H1 (cell line): ENCODE measurements at regions not wholly inside any gene's neighbourhood (a gene's known extent, or its start where the extent isn't known, plus 50 kb on each side); places are given as distances from the start of the nearest gene placed in this dataset.

Experiments
- CTCF ChIA-PET: fragments of 300-600 bp; sonication (Branson Sonifier 250); formaldehyde crosslinking; loops from one replicate; lab custom pipeline; 2021; ENCODE audit not compliant: partially characterized antibody; lab: Charles Lee
- POLR2A ChIA-PET: fragments of 300-600 bp; sonication (Branson Sonifier 250); formaldehyde crosslinking; loops from one replicate; lab custom pipeline; 2021; ENCODE audit warnings: inconsistent platforms; ENCODE audit not compliant: partially characterized antibody; lab: Charles Lee
- DNase-seq, 2 experiments: peaks; one replicate each; pipeline versions ENCODE4 v3.0.0 to v3.0.0-alpha.2; 2010 to 2022; ENCODE audit warnings: low spot score in 2 of 2, low read depth in 1 of 2, mixed read lengths in 1 of 2
- FAIRE-seq: peaks from 2 replicates; lab custom pipeline; 2011; peaks lifted over from hg19 to GRCh38; lab: Jason Lieb, UNC
- H2AFZ ChIP-seq: 2 replicates; pipeline ENCODE4 v1.8.1; 2012; ENCODE audit warnings: low read length, inconsistent platforms
- H2AK5ac ChIP-seq: 2 replicates; pipeline ENCODE4 v1.6.1; 2013; ENCODE audit warnings: low read depth, low read length
- H2BK120ac ChIP-seq: replicated peaks from 2 replicates; pipeline ENCODE3; 2013; ENCODE audit warnings: low read depth, low read length, inconsistent platforms
- H2BK12ac ChIP-seq: 2 replicates; pipeline ENCODE4 v1.6.1; 2013; ENCODE audit warnings: low read depth, low read length
- H2BK15ac ChIP-seq: 2 replicates; pipeline ENCODE4 v1.6.1; 2013; ENCODE audit warnings: low read length
- H2BK20ac ChIP-seq: 2 replicates; pipeline ENCODE4 v1.6.1; 2013; ENCODE audit warnings: low read length
- H2BK5ac ChIP-seq: 2 replicates; pipeline ENCODE4 v1.6.1; 2013; ENCODE audit warnings: low read depth, low read length
- H3K14ac ChIP-seq: 2 replicates; pipeline ENCODE4 v1.6.1; 2013; ENCODE audit warnings: inconsistent platforms; ENCODE audit not compliant: insufficient read length
- H3K18ac ChIP-seq: 2 replicates; pipeline ENCODE4 v1.6.1; 2013; ENCODE audit warnings: low read length; ENCODE audit errors: extremely low read depth
- H3K23ac ChIP-seq: 2 replicates; pipeline ENCODE4 v1.6.1; 2013; ENCODE audit warnings: inconsistent platforms; ENCODE audit not compliant: insufficient read length
- H3K23me2 ChIP-seq: 2 replicates; pipeline ENCODE4 v1.6.1; 2013; ENCODE audit warnings: low read depth, low read length
- H3K27ac ChIP-seq: 2 replicates; pipeline ENCODE4 v1.6.1; 2011; ENCODE audit warnings: low read depth, low read length, inconsistent platforms
- H3K27me3 ChIP-seq, 4 experiments: replicated peaks in 1 of 4; 1 replicate in 1 of 4; 2 replicates in 3 of 4; pipeline versions ENCODE4 v1.6.1 to v1.8.1; 2011 to 2013; ENCODE audit warnings: low read length in 3 of 4, mild to moderate bottlenecking in 3 of 4, inconsistent platforms in 2 of 4, mixed read lengths in 2 of 4, moderate library complexity in 1 of 4; ENCODE audit not compliant: control insufficient read depth in 3 of 4, insufficient read depth in 3 of 4; ENCODE audit errors: extremely low read depth in 1 of 4
- H3K36me3 ChIP-seq, 4 experiments: 2 replicates each; pipeline versions ENCODE4 v1.6.1 to v1.8.1; 2011 to 2013; ENCODE audit warnings: mild to moderate bottlenecking in 4 of 4, low read length in 3 of 4, moderate library complexity in 2 of 4, control low read depth in 1 of 4, inconsistent platforms in 1 of 4; ENCODE audit not compliant: insufficient read depth in 4 of 4, control insufficient read depth in 2 of 4
- H3K4ac ChIP-seq: replicated peaks from 2 replicates; pipeline ENCODE3; 2013; ENCODE audit warnings: low read length, low read depth, mixed read lengths, inconsistent platforms; ENCODE audit not compliant: insufficient read length
- H3K4me1 ChIP-seq, 4 experiments: replicated peaks in 1 of 4; 1 replicate in 1 of 4; 2 replicates in 3 of 4; pipeline versions ENCODE4 v1.6.1 to v1.8.1; 2011 to 2013; ENCODE audit warnings: low read length in 3 of 4, inconsistent platforms in 2 of 4, mixed read lengths in 1 of 4; ENCODE audit not compliant: insufficient read depth in 4 of 4, control insufficient read depth in 3 of 4
- H3K4me2 ChIP-seq, 2 experiments: 2 replicates each; pipeline versions ENCODE4 v1.6.1 to v1.8.1; 2011 to 2013; ENCODE audit warnings: low read depth in 2 of 2, low read length in 2 of 2, control low read depth in 1 of 2, inconsistent platforms in 1 of 2, mild to moderate bottlenecking in 1 of 2; ENCODE audit not compliant: insufficient read depth in 1 of 2
- H3K4me3 ChIP-seq, 4 experiments: fragments of 200-600, 300-600 bp in 1 of 4; sonication (generic), shearing (Covaris generic), sonication (Bioruptor Twin) in 1 of 4; 2 replicates each; pipeline versions ENCODE4 v1.5.1 to v1.8.1; 2011 to 2016; ENCODE audit warnings: low read length in 4 of 4, low read depth in 3 of 4, control low read depth in 2 of 4, inconsistent platforms in 2 of 4, mild to moderate bottlenecking in 2 of 4, mixed read lengths in 1 of 4, moderate library complexity in 1 of 4; ENCODE audit not compliant: insufficient read depth in 2 of 4; ENCODE audit errors: extremely low read depth in 1 of 4
- H3K56ac ChIP-seq: replicated peaks from 2 replicates; pipeline ENCODE3; 2013; ENCODE audit warnings: low read depth, mild to moderate bottlenecking, mixed read lengths, low read length, inconsistent platforms; ENCODE audit not compliant: insufficient read length
- H3K79me1 ChIP-seq: 2 replicates; pipeline ENCODE4 v1.6.1; 2013; ENCODE audit warnings: low read depth, low read length, control low read depth
- H3K79me2 ChIP-seq, 2 experiments: 2 replicates each; pipeline versions ENCODE4 v1.6.1 to v1.8.1; 2012 to 2013; ENCODE audit warnings: low read length in 2 of 2, mild to moderate bottlenecking in 2 of 2, inconsistent platforms in 1 of 2; ENCODE audit not compliant: insufficient read depth in 2 of 2, control insufficient read depth in 1 of 2
- H3K9ac ChIP-seq, 4 experiments: replicated peaks in 1 of 4; 1 replicate in 1 of 4; 2 replicates in 3 of 4; pipeline versions ENCODE4 v1.6.1 to v1.8.1; 2011 to 2013; ENCODE audit warnings: low read depth in 3 of 4, low read length in 3 of 4, control low read depth in 2 of 4, mild to moderate bottlenecking in 2 of 4, moderate library complexity in 2 of 4, inconsistent platforms in 1 of 4; ENCODE audit errors: extremely low read depth in 1 of 4
- H3K9me3 ChIP-seq, 2 experiments: 2 replicates each; pipeline versions ENCODE4 v1.6.1 to v1.8.1; 2012 to 2013; ENCODE audit warnings: mild to moderate bottlenecking in 2 of 2, moderate library complexity in 2 of 2, control low read depth in 1 of 2, inconsistent platforms in 1 of 2, low read depth in 1 of 2, low read length in 1 of 2, mixed read lengths in 1 of 2; ENCODE audit not compliant: insufficient read depth in 2 of 2
- H4K20me1 ChIP-seq, 2 experiments: replicated peaks in 1 of 2; 2 replicates each; pipeline versions ENCODE3 to v1.8.1; 2011 to 2013; ENCODE audit warnings: inconsistent platforms in 2 of 2, low read length in 2 of 2, mild to moderate bottlenecking in 1 of 2; ENCODE audit not compliant: insufficient read depth in 2 of 2, control insufficient read depth in 1 of 2
- H4K5ac ChIP-seq: 2 replicates; pipeline ENCODE4 v1.6.1; 2013; ENCODE audit warnings: low read length, low read depth, mixed read lengths, inconsistent platforms; ENCODE audit not compliant: insufficient read length
- H4K8ac ChIP-seq: 2 replicates; pipeline ENCODE4 v1.8.0; 2013; ENCODE audit warnings: mild to moderate bottlenecking, moderate library complexity, low read length, inconsistent platforms; ENCODE audit not compliant: insufficient read depth; ENCODE audit errors: extremely low read depth
- H4K91ac ChIP-seq: replicated peaks from 2 replicates; pipeline ENCODE3; 2013; ENCODE audit warnings: low read length, mixed read lengths, inconsistent platforms; ENCODE audit not compliant: insufficient read length
- ASH2L ChIP-seq: fragments of 200-600, 300-600 bp; sonication (generic); IDR thresholded peaks from one replicate; pipeline ENCODE4 v1.7.1; 2017; ENCODE audit warnings: low read length
- CREB1 ChIP-seq: IDR thresholded peaks from 2 replicates; pipeline ENCODE4 v1.6.1; 2012; ENCODE audit warnings: inconsistent platforms
- EP300 ChIP-seq, 2 experiments: IDR thresholded peaks; 1 replicate in 1 of 2; 2 replicates in 1 of 2; pipeline ENCODE4 v1.6.1; 2011 to 2012; ENCODE audit warnings: low read depth in 2 of 2, low read length in 2 of 2, mild to moderate bottlenecking in 2 of 2, borderline replicate concordance in 1 of 2, inconsistent platforms in 1 of 2, moderate library complexity in 1 of 2
- FOSL1 ChIP-seq: IDR thresholded peaks from 2 replicates; pipeline ENCODE4 v1.6.1; 2011; ENCODE audit warnings: mild to moderate bottlenecking, low read depth, low read length, moderate library complexity; ENCODE audit not compliant: insufficient read depth
- GABPA ChIP-seq: IDR thresholded peaks from 2 replicates; pipeline ENCODE4 v1.6.1; 2011; ENCODE audit warnings: mild to moderate bottlenecking, low read length, moderate library complexity, borderline replicate concordance; ENCODE audit not compliant: insufficient read depth
- HDAC6 ChIP-seq: IDR thresholded peaks from one replicate; pipeline ENCODE4 v1.7.1; 2012; ENCODE audit warnings: low read depth, mild to moderate bottlenecking, inconsistent platforms, low read length, moderate library complexity
- NANOG ChIP-seq: IDR thresholded peaks from 2 replicates; pipeline ENCODE4 v1.6.1; 2011; ENCODE audit warnings: low read length, low read depth, mild to moderate bottlenecking, inconsistent platforms; ENCODE audit not compliant: insufficient read depth, poor library complexity, severe bottlenecking
- NRF1 ChIP-seq: IDR thresholded peaks from 2 replicates; pipeline ENCODE4 v1.6.1; 2011; ENCODE audit warnings: mild to moderate bottlenecking, low read depth, low read length, improper control_type of control experiment
- POLR2AphosphoS5 ChIP-seq: IDR thresholded peaks from 2 replicates; pipeline ENCODE4 v1.6.1; 2011; ENCODE audit warnings: low read depth, low read length
- RAD21 ChIP-seq, 2 experiments: IDR thresholded peaks in 1 of 2; conservative IDR thresholded peaks in 1 of 2; 2 replicates each; pipeline ENCODE4 v1.6.1; 2011; ENCODE audit warnings: low read depth in 2 of 2, low read length in 2 of 2, improper control_type of control experiment in 1 of 2, inconsistent platforms in 1 of 2, mild to moderate bottlenecking in 1 of 2, moderate library complexity in 1 of 2
- SRF ChIP-seq: IDR thresholded peaks from 2 replicates; pipeline ENCODE4 v1.6.1; 2011; ENCODE audit warnings: mild to moderate bottlenecking, low read depth, low read length, moderate library complexity
- TCF12 ChIP-seq: IDR thresholded peaks from 2 replicates; pipeline ENCODE4 v1.6.1; 2011; ENCODE audit warnings: low read depth, mild to moderate bottlenecking, low read length
- WGBS, 2 experiments: shearing (Covaris generic) in 1 of 2; methylation state at CpG; one replicate each; pipeline versions ENCODE4 v1.1.6 to v1.1.7; 2013 to 2015; ENCODE audit warnings: low lambda C conversion rate in 2 of 2, mixed read lengths in 2 of 2, inconsistent platforms in 1 of 2, low coverage in 1 of 2, missing lambda C conversion rate in 1 of 2; ENCODE audit not compliant: insufficient replicate concordance in 2 of 2, insufficient coverage in 1 of 2, insufficient read length in 1 of 2; ENCODE audit errors: extremely low coverage in 1 of 2, missing lambda C conversion rate in 1 of 2; 5-methylcytosine and 5-hydroxymethylcytosine counted together
- TF ChIP-seq, protein P1 (sequence below): IDR thresholded peaks from 2 replicates; pipeline ENCODE4 v1.6.1; 2012; ENCODE audit warnings: low read length, inconsistent platforms

DNA sequence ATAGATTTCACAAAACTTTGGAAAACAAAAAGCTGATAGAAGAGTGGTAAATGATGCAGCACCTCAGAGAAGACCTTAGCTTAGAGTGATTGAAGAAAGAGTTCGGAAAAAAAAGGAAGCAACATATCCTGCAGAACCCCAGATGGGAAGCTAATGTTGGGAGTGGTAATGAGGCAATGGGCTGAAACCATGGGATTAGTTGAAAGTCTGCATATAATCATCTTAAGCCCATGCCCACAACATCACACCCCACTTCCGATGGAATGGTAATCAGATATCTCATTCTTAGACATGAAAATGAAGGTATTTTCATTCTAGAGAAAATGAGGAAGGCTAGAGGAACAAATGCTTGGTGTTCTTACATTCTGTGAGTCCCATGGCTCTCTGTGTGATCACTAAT is 146.3 kb upstream of the ADAMTS3 start:
- Histone ChIP-seq H3K23ac (no peak overlapping the region), H3K36me3 (no peaks in the 10 kb centered on the region), H3K79me2 (no peaks in the 10 kb centered on the region), H3K14ac (no peak overlapping the region), H3K18ac (no peak overlapping the region), H2BK20ac (no peak overlapping the region), H2AK5ac (no peak overlapping the region), H3K9me3 (no peaks in the 10 kb centered on the region; a peak in 1 of 4 replicates), H2BK15ac (no peak overlapping the region), H4K91ac (no peak overlapping the region), H2AFZ (peak overlapping the region; percentile 58; the same call in 1 of the 2 replicates), H3K56ac (no peak overlapping the region), H4K5ac (no peak overlapping the region), H4K20me1 (no peaks in the 10 kb centered on the region), H3K9ac (no peak overlapping the region), H3K4me1 (no peaks in the 10 kb centered on the region), H3K4me3 (no peak overlapping the region), H4K8ac (no peak overlapping the region), H3K4ac (no peak overlapping the region), H3K27me3 (no peaks in the 10 kb centered on the region), H2BK120ac (no peak overlapping the region), H2BK12ac (no peak overlapping the region), H3K27ac (no peak overlapping the region), H3K4me2 (no peak overlapping the region), H3K23me2 (no peaks in the 10 kb centered on the region), H2BK5ac (no peak overlapping the region), H3K79me1 (no peaks in the 10 kb centered on the region)
- FAIRE-seq (no peak), DNase-seq (no peak)
- 86% methylated on average over 2 of the region's 2 CpGs; no CpG with 5 or more reads in 1 of the 2 experiments for WGBS, 2 experiments
- ChIA-PET CTCF (interaction anchor here (0.9 kb wide), 1 partner anchor 282 kb away, joined by 3 read pairs; no protein-coding TSS in a partner anchor), POLR2A (no interaction called here)
- TF ChIP-seq SRF (no peak), FOSL1 (no peak), GABPA (no peak), RAD21 (IDR thresholded peaks at IDR 0.05 in 1 of 2, conservative IDR thresholded peaks at IDR 0.05 in 1 of 2; ENCODE audit: low read depth in 2 of 2, low read length in 2 of 2) (no peak), TCF12 (no peak), HDAC6 (no peak), POLR2AphosphoS5 (no peak), EP300 (IDR thresholded peaks at IDR 0.05; ENCODE audit: borderline replicate concordance in 1 of 2, low read depth in 2 of 2, low read length in 2 of 2) (no peak), NANOG (no peak), CREB1 (no peak), NRF1 (no peak), ASH2L (no peak)
- TF ChIP-seq, protein P1, sequence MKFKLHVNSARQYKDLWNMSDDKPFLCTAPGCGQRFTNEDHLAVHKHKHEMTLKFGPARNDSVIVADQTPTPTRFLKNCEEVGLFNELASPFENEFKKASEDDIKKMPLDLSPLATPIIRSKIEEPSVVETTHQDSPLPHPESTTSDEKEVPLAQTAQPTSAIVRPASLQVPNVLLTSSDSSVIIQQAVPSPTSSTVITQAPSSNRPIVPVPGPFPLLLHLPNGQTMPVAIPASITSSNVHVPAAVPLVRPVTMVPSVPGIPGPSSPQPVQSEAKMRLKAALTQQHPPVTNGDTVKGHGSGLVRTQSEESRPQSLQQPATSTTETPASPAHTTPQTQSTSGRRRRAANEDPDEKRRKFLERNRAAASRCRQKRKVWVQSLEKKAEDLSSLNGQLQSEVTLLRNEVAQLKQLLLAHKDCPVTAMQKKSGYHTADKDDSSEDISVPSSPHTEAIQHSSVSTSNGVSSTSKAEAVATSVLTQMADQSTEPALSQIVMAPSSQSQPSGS, result no peak
